ENCODE measurements at regions not wholly inside any gene's neighbourhood (a gene's known extent, or its start where the extent isn't known, plus 50 kb on each side); places are given as distances from the start of the nearest gene placed in this dataset.
A peak's percentile ranks its signal among the peaks of the same experiment; 100 is the strongest.
"Not testable (repeated sequence)": the region's sequence is repeated elsewhere in the genome, so short reads cannot be mapped to it uniquely, and the experiment has no call there.

GRCh38 chrX:39029221-39029620 is 228.0 kb downstream of the MID1IP1 start:
- ATAC-seq = no peak
- DNase-seq (ENCODE audit: low spot score) = no peak

GRCh38 chrX:39030636-39031035 is 229.4 kb downstream of the MID1IP1 start:
- ATAC-seq (no peak), DNase-seq (ENCODE audit: low spot score) (no peak)

DNA sequence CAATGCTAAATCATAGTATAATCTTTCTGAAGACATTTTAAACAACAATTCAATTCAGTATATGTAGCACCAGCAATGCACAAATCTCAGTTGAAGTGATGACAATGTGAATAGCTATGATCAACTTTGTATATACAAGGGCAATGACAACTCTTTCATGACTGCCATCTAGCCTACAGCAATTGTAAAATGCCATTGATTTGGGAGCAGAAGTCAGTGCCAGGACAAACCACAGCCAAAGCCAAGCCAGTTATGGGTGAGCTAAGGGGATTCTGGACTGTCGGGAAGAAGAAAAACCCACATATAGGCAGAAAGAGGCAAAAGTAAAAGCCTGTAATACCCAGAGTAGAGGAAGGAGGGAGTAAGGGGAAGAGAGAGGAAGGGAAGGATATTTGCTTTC is 238.6 kb downstream of the MID1IP1 start:
- ATAC-seq (peak; percentile 63), DNase-seq (ENCODE audit: low spot score) (no peak)

- DNase-seq (ENCODE audit: low spot score) (no peak), ATAC-seq (peak; percentile 86)
These were observed 242.7 kb downstream of the MID1IP1 start for GRCh38 chrX:39043838-39044550.

DNA sequence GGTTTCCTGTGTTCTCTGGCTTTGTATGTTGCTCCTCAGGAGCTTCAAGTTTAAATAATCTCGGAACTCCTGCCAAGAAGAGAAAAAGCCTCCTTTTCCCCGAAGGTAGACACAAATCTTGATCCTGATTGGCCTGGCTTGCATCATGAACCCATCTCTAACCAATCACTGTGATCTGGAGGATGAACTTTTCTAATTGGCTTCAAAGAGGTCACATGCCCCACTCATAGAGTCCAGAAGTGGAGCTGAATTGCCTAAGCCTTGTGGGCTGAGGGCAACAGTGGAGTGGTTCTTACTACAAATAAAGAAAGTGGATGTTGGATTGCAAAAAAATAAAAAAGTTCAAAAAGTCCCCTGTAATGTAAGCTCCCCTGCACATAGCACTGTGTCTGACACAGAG is 245.9 kb downstream of the MID1IP1 start:
- DNase-seq (ENCODE audit: low spot score) (no peak), ATAC-seq (no peak)

DNA sequence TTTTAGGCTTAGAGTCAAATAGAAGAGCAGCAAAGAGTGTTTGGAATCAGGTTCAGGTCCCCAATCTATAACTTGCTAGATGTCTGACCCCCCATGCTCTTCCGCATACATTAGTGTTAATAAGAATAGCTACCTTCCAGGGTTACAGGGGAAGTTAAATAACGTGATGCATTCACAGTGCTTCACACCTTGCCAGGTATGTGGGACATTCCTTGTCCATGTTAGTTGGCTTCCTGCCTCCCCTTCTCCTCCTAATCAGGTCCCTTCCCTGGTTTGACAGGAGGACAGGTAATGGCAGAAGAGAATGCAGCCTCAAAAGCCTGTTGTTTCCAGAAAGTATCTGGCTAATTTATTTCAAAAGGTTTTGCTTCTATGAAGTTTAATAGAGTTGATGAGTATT is 248.7 kb downstream of the MID1IP1 start:
- DNase-seq (ENCODE audit: low spot score) = no peak
- ATAC-seq = no peak

DNA sequence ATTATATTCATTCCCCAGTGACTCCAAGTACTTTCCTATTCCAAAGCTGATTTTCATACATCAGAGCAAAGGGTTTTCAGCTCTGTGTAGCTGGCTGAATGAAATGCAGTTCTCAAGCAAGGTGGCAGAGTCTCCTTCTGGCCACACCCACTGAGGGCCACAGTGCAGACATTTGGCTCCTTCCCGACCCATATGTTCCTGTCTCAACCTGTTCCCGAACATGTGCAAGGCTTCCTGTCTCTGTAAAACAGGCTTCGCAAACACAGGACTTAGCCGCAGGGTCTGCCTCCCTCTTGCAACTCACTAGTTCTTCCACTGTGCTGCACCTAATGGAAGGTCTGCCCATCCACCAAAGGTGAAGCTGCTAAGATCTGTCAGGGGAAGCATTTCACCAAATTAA is 249.2 kb downstream of the MID1IP1 start:
- ATAC-seq (no peak), DNase-seq (ENCODE audit: low spot score) (no peak)

DNA sequence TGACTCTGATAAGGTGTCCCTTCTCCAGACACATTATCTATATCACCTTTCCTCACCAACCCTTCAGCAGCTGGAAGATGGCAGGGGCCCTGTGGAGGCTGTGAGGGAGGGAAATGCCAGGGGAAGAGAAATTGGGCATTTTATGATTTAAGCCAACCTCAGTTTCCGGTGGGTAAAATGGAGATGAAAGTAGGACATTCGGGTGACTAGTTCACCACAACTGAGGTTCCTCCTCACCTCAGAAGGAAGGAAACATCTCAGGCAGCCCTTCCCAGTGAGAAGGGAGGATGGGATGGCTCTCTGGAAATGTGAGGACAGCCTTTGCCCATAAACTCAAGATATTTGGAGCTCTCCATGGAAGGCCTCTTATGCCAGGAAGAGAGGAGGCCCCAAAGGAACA is 251.5 kb downstream of the MID1IP1 start:
- ATAC-seq (no peak), DNase-seq (ENCODE audit: low spot score) (no peak)

GRCh38 chrX:39058724-39059123 is 257.5 kb downstream of the MID1IP1 start:
- ATAC-seq (no peak), DNase-seq (ENCODE audit: low spot score) (no peak)

- ATAC-seq (no peak), DNase-seq (ENCODE audit: low spot score) (no peak)
These were observed 258.6 kb downstream of the MID1IP1 start for GRCh38 chrX:39059866-39060265.

- DNase-seq (ENCODE audit: low spot score) = peak; percentile 44
- no peak for ATAC-seq
These were observed 261.8 kb downstream of the MID1IP1 start for GRCh38 chrX:39063037-39063436.

DNA sequence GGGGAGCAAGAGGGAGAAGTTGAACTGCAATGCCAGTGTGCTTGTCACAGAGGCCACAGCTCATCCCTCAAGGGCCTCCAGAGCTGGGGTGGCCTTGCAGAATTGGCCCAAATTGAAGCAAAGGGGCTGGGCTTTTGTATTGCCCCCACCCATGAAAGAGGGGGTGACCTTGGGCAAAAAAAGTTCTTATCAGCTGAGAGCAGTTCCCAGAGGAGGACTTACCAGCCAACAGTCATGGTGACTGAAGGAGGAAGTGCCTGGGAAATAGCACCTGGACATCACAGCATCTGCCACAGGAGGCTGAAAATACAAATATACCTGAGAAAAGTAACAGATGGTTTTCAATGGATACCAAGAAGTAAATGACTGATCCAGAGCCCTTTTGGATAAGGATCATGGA is 262.4 kb downstream of the MID1IP1 start:
- DNase-seq (ENCODE audit: low spot score) = no peak

DNA sequence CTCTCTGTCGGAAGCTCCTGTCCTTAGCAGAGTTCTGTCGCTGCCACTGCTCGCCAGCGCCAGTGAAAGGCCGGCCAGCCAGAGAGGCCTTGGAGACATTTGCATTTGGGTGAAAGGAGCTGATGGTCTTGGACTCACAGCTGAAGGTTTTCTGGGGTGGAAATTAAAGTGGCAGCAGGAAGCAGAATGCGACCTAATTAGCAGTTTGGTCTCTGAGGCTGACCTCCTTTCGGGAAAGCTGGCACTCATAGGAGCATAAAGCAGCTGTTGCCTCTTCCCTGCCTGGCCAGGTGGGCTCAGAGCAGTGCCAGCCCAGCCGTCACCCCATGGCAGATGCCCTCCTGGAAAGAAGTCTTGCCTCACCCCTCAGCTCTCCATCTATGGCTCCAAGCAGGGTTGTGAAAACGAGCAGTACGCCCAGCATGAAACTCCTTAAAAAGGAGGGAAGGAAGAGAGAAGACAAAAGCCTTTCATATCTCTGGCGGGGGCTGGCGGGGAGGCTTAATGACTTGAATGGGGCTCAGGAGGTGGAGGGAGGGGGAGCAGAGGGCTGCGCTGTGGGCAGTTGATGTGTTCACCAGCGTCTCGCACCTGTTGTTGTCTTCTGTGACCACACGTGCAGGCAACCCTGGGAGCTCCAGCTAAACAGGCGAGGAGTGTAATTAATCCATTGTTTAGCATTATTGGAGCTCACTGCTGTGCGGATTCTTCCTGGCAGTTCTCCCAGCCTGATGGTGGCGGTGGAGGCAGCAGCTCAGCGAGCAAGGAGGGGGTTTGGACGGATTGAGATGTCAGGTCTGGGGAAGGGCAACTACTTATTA is 264.0 kb downstream of the MID1IP1 start:
- DNase-seq (ENCODE audit: low spot score) (no peak), ATAC-seq (no peak)

More for the DNA sequence above, 262.4 kb downstream of the MID1IP1 start:
- ATAC-seq = no peak

- DNase-seq (ENCODE audit: low spot score) = no peak
- no peak for ATAC-seq
These were observed 266.6 kb downstream of the MID1IP1 start for GRCh38 chrX:39067866-39068265.

- DNase-seq (ENCODE audit: low spot score); ATAC-seq: not testable (repeated sequence)
These were observed 267.4 kb downstream of the MID1IP1 start for GRCh38 chrX:39068634-39069033.

GRCh38 chrX:39070009-39070408 is 268.8 kb downstream of the MID1IP1 start:
- ATAC-seq (no peak), DNase-seq (ENCODE audit: low spot score) (no peak)

DNA sequence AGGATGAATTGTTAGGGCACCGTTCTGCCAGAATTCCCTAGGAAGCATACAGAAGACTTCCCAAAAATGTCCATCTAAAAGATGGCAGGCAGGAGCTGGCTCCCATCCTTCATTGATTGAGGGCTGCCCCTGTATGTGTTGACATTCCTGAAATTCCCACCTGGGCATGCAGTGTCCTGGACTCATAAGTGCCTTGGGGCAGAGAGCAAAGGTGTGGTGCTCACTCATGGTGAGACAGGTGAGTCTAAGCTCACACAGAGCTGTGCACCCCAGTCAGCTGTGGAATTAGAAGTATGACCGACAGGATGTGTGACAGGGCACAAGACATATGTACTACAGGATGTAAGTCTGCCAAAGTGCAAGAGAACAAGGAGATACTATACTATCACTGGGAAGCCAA is 271.9 kb downstream of the MID1IP1 start:
- ATAC-seq = no peak
- no peak for DNase-seq (ENCODE audit: low spot score)

- DNase-seq (ENCODE audit: low spot score) (no peak), ATAC-seq (no peak)
These were observed 295.3 kb downstream of the MID1IP1 start for GRCh38 chrX:39096599-39096998.

DNA sequence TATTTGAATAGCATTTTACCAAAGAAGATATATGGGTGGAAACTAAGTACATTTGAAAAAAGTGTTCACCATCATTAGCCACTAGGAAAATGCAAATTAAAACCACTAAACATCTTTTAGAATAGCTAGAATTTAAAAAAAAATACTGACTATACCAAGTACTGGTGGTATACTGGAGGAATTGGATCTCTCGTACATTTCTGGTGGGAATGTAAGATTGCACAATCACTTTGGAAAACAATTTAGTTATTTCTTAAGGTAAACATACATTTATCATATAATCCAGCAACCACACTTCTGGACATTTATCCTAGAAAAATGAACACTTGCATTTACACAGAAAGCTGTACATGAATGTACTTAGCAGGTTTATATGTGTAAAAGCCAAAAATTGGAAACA is 303.5 kb downstream of the MID1IP1 start:
- ATAC-seq (no peak), DNase-seq (ENCODE audit: low spot score) (no peak)

DNA sequence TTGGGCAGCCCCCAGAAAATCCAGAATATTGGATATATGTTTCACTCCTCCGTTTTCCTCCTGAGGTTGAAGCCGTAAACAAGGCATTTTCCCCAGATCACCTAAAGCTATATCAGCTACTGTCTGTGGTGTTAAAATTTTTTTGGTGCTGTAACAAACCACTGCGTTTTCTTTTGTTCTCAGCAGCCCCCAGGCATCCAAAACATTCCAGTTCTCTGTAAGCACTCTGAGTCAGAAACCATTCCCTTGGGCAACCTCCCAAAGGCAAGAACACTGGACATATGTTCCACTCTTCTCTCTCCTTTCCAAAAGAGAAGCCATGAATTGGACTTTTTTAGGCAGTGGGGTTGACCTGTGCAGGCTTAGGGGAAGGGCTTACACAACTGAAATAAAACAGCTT is 310.9 kb downstream of the MID1IP1 start:
- ATAC-seq = no peak
- no peak for DNase-seq (ENCODE audit: low spot score)

GRCh38 chrX:39115166-39115565 is 313.9 kb downstream of the MID1IP1 start:
- DNase-seq (ENCODE audit: low spot score) (no peak), ATAC-seq (no peak)

- no peak for DNase-seq (ENCODE audit: low spot score)
- no peak for ATAC-seq
These were observed 315.8 kb downstream of the MID1IP1 start for GRCh38 chrX:39117101-39117500.
